GM12872 (cell line): ENCODE measurements at regions not wholly inside any gene's neighbourhood (a gene's known extent, or its start where the extent isn't known, plus 50 kb on each side); places are given as distances from the start of the nearest gene placed in this dataset.

Source experiments
- CTCF ChIP-seq: IDR thresholded peaks from 3 replicates; pipeline ENCODE4 v1.5.1; 2011; ENCODE audit warnings: low read depth, mild to moderate bottlenecking, low read length, moderate library complexity; ENCODE audit not compliant: insufficient read depth

GRCh38 chr12:105485321-105485910 is 154.9 kb downstream of the C12orf75 start:
- TF ChIP-seq CTCF: no peak

- no peak for TF ChIP-seq CTCF
These were observed 155.4 kb downstream of the C12orf75 start for GRCh38 chr12:105485921-105486320.

- no peak for TF ChIP-seq CTCF
These were observed 157.5 kb downstream of the C12orf75 start for GRCh38 chr12:105487963-105488362.

- TF ChIP-seq CTCF: no peak
These were observed 162.4 kb downstream of the C12orf75 start for GRCh38 chr12:105492591-105493545.

- no peak for TF ChIP-seq CTCF
These were observed 168.7 kb downstream of the C12orf75 start for GRCh38 chr12:105499205-105499604.

- TF ChIP-seq CTCF: no peak
These were observed 172.0 kb downstream of the C12orf75 start for GRCh38 chr12:105502426-105502930.

GRCh38 chr12:105503619-105504018 is 173.1 kb downstream of the C12orf75 start:
- no peak for TF ChIP-seq CTCF
